HG03095 (cell line): ENCODE measurements at regions not wholly inside any gene's neighbourhood (a gene's known extent, or its start where the extent isn't known, plus 50 kb on each side); places are given as distances from the start of the nearest gene placed in this dataset.
"Not testable (repeated sequence)": the region's sequence is repeated elsewhere in the genome, so short reads cannot be mapped to it uniquely, and the experiment has no call there.

ENCODE experiments used
- ATAC-seq: cut with Tn5 transposase; IDR thresholded peaks from one replicate; pipeline ENCODE4 v1.9.1; 2021; ENCODE audit warnings: moderate library complexity; ENCODE audit not compliant: unreplicated experiment

GRCh38 chr1:208980605-208981004, 602.9 kb upstream of the CAMK1G start:
- ATAC-seq: no peak

GRCh38 chr1:208985231-208985630, 598.3 kb upstream of the CAMK1G start:
- no peak for ATAC-seq

GRCh38 chr1:208988811-208989222, 594.7 kb upstream of the CAMK1G start:
- peak; percentile 97 for ATAC-seq

- ATAC-seq: no peak
These were observed 593.1 kb upstream of the CAMK1G start for GRCh38 chr1:208990456-208990855.

GRCh38 chr1:208997053-208997452, 586.5 kb upstream of the CAMK1G start:
- not testable (repeated sequence) for ATAC-seq

- ATAC-seq: no peak
These were observed 585.7 kb upstream of the CAMK1G start for GRCh38 chr1:208997726-208998312.

- ATAC-seq: no peak
These were observed 574.9 kb upstream of the CAMK1G start for GRCh38 chr1:209008586-209008985.

- no peak for ATAC-seq
These were observed 572.9 kb upstream of the CAMK1G start for GRCh38 chr1:209010475-209011230.

GRCh38 chr1:209012443-209013196, 570.9 kb upstream of the CAMK1G start:
- ATAC-seq: no peak

GRCh38 chr1:209015092-209015491, 568.4 kb upstream of the CAMK1G start:
- no peak for ATAC-seq

- no peak for ATAC-seq
These were observed 561.9 kb upstream of the CAMK1G start for GRCh38 chr1:209021622-209022021.

GRCh38 chr1:209023790-209024189, 559.7 kb upstream of the CAMK1G start:
- no peak for ATAC-seq

GRCh38 chr1:209029737-209030136, 553.8 kb upstream of the CAMK1G start:
- ATAC-seq: no peak

- ATAC-seq: no peak
These were observed 552.9 kb upstream of the CAMK1G start for GRCh38 chr1:209030454-209031167.

- no peak for ATAC-seq
These were observed 546.5 kb upstream of the CAMK1G start for GRCh38 chr1:209037064-209037463.

GRCh38 chr1:209038316-209038715, 545.2 kb upstream of the CAMK1G start:
- ATAC-seq: no peak

GRCh38 chr1:209038735-209039134, 544.8 kb upstream of the CAMK1G start:
- ATAC-seq: no peak

GRCh38 chr1:209040351-209040750, 543.2 kb upstream of the CAMK1G start:
- ATAC-seq: no peak

- no peak for ATAC-seq
These were observed 541.6 kb upstream of the CAMK1G start for GRCh38 chr1:209041927-209042326.

GRCh38 chr1:209042413-209042812, 541.1 kb upstream of the CAMK1G start:
- ATAC-seq: no peak

- ATAC-seq: no peak
These were observed 538.0 kb upstream of the CAMK1G start for GRCh38 chr1:209045331-209046057.
